SU-DHL-6 (cell line): ENCODE measurements at regions not wholly inside any gene's neighbourhood (a gene's known extent, or its start where the extent isn't known, plus 50 kb on each side); places are given as distances from the start of the nearest gene placed in this dataset.
A peak's percentile ranks its signal among the peaks of the same experiment; 100 is the strongest.
"Not testable (repeated sequence)": the region's sequence is repeated elsewhere in the genome, so short reads cannot be mapped to it uniquely, and the experiment has no call there.

Source experiments
- H2AFZ ChIP-seq: fragments of 200-600 bp; sonication (generic); 2 replicates; pipeline ENCODE4 v1.6.1; 2014; ENCODE audit warnings: low read depth, mild to moderate bottlenecking, moderate library complexity, mixed read lengths, antibody characterized with exemption, low read length; ENCODE audit not compliant: severe bottlenecking
- H3F3A ChIP-seq: fragments of 200-600 bp; shearing (Covaris generic); 2 replicates; pipeline ENCODE4 v1.6.0; 2016; ENCODE audit warnings: antibody characterized with exemption, mild to moderate bottlenecking; ENCODE audit not compliant: insufficient read depth
- H3K27ac ChIP-seq: fragments of 200-600 bp; sonication (generic); 2 replicates; pipeline ENCODE4 v1.5.1; 2016; ENCODE audit warnings: low read depth, mild to moderate bottlenecking, low read length, moderate library complexity, mixed read lengths
- H3K27me3 ChIP-seq: fragments of 200-600 bp; sonication (generic), shearing (Covaris generic); 2 replicates; pipeline ENCODE4 v1.6.0; 2014; ENCODE audit warnings: mild to moderate bottlenecking, low read length
- H3K36me3 ChIP-seq: fragments of 200-600 bp; sonication (generic); 2 replicates; pipeline ENCODE4 v1.6.1; 2014; ENCODE audit warnings: mild to moderate bottlenecking, low read length, mixed read lengths
- H3K4me2 ChIP-seq: fragments of 300-600, 200-600 bp; shearing (Covaris generic), sonication (generic); 2 replicates; pipeline ENCODE4 v1.6.0; 2014; ENCODE audit warnings: low read length, low read depth, mild to moderate bottlenecking; ENCODE audit not compliant: poor library complexity, severe bottlenecking
- H3K4me3 ChIP-seq: fragments of 200-600 bp; sonication (generic); 2 replicates; pipeline ENCODE4 v1.5.1; 2014; ENCODE audit warnings: antibody characterized with exemption, low read length, mild to moderate bottlenecking, mixed read lengths; ENCODE audit not compliant: insufficient read depth, poor library complexity, severe bottlenecking
- H3K79me2 ChIP-seq: fragments of 200-600 bp; sonication (generic); 2 replicates; pipeline ENCODE4 v1.6.1; 2014; ENCODE audit warnings: mild to moderate bottlenecking, low read length, moderate library complexity; ENCODE audit not compliant: insufficient read depth
- H3K9ac ChIP-seq: fragments of 200-600 bp; sonication (generic); 2 replicates; pipeline ENCODE4 v1.7.0; 2014; ENCODE audit warnings: mild to moderate bottlenecking, low read length
- H3K9me2 ChIP-seq: fragments of 200-600 bp; sonication (generic); replicated peaks from 2 replicates; pipeline ENCODE4 v1.6.1; 2014; ENCODE audit warnings: low read length; ENCODE audit not compliant: insufficient read depth
- H3K9me3 ChIP-seq: fragments of 200-600 bp; sonication (generic); 2 replicates; pipeline ENCODE4 v1.6.1; 2014; ENCODE audit warnings: low read length, mixed read lengths; ENCODE audit not compliant: insufficient read depth
- H4K20me1 ChIP-seq: fragments of 200-600 bp; sonication (generic); 2 replicates; pipeline ENCODE4 v1.6.1; 2014; ENCODE audit warnings: low read depth, mild to moderate bottlenecking, antibody characterized with exemption, low read length, moderate library complexity, mixed read lengths
- EZH2phosphoT487 ChIP-seq: fragments of 200-600 bp; sonication (generic), shearing (Covaris generic); conservative IDR thresholded peaks from 2 replicates; pipeline ENCODE4 v1.6.1; 2018; ENCODE audit warnings: mild to moderate bottlenecking, antibody characterized with exemption, low read length, moderate library complexity, mixed read lengths
- TF ChIP-seq, protein P1 (sequence below): fragments of 200-600 bp; sonication (generic); IDR thresholded peaks from one replicate; pipeline ENCODE4 v1.5.1; 2017; ENCODE audit warnings: antibody characterized with exemption, mild to moderate bottlenecking, low read length, moderate library complexity; ENCODE audit not compliant: insufficient read depth, poor library complexity, severe bottlenecking

DNA sequence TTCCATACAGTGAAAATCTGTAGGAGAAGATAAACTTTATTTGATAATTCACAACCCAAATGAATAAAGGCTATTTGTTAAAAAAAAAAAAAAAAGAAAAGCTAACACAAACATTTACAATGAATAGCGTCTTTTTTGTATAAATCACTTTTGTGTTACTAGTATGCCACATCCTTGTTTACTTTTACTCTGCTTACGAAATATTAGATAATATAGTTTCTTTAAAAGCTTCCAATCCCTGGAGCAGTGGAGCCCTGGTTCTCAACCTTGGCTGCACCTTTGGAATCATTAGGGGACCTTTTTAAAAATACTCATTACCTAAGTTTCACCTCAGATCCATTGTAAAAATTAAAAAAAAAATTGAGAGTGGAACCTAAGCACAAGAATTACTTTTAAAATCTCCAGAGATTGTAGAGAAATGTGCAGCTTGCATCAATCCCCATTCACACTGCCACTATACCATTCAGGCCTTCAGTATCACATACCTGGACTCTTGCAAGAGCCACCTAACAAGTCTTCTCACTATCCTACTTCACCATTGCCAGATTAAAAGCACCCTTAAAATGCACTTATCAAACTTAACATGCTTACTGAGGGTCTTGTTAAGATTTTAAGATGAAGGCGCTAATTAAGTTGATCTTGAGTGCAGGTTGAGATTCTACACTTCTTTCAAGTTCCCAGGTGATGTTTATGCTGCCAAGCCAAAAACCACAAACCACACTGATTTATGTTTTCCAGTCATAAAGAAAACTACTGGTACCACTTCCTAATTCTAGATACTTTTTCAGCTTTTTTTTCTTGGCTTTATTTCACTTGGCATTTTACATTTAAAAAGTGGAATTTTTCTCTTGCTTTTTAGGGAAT is 59.7 kb upstream of the ZC3H15 start:
- Histone ChIP-seq H3K9me2 (no peaks in the 10 kb centered on the region), H3K9me3 (no peaks in the 10 kb centered on the region), H3K4me3 (no peak overlapping the region), H4K20me1 (no peaks in the 10 kb centered on the region), H2AFZ (no peak overlapping the region), H3K27ac (peak overlapping the region; percentile 32), H3F3A (no peaks in the 10 kb centered on the region), H3K79me2 (no peaks in the 10 kb centered on the region), H3K36me3 (no peaks in the 10 kb centered on the region), H3K9ac (no peak overlapping the region), H3K4me2 (peak overlapping the region; percentile 43), H3K27me3 (no peaks in the 10 kb centered on the region)
- no peak for TF ChIP-seq EZH2phosphoT487
- TF ChIP-seq, protein P1, sequence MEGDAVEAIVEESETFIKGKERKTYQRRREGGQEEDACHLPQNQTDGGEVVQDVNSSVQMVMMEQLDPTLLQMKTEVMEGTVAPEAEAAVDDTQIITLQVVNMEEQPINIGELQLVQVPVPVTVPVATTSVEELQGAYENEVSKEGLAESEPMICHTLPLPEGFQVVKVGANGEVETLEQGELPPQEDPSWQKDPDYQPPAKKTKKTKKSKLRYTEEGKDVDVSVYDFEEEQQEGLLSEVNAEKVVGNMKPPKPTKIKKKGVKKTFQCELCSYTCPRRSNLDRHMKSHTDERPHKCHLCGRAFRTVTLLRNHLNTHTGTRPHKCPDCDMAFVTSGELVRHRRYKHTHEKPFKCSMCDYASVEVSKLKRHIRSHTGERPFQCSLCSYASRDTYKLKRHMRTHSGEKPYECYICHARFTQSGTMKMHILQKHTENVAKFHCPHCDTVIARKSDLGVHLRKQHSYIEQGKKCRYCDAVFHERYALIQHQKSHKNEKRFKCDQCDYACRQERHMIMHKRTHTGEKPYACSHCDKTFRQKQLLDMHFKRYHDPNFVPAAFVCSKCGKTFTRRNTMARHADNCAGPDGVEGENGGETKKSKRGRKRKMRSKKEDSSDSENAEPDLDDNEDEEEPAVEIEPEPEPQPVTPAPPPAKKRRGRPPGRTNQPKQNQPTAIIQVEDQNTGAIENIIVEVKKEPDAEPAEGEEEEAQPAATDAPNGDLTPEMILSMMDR: no peak

GRCh38 chr2:186427017-186427350 is 59.1 kb upstream of the ZC3H15 start:
- not testable (repeated sequence) for H3K9me2 ChIP-seq, H3K4me3 ChIP-seq, H3K9me3 ChIP-seq, H3K36me3 ChIP-seq, H3K79me2 ChIP-seq, H3K27me3 ChIP-seq, H4K20me1 ChIP-seq, H3F3A ChIP-seq, H3K9ac ChIP-seq, H2AFZ ChIP-seq
- peak overlapping the region; percentile 43 for H3K4me2 ChIP-seq
- peak overlapping the region; percentile 32; the same call in 1 of the 2 replicates for H3K27ac ChIP-seq

- H3K36me3 ChIP-seq: no peaks in the 10 kb centered on the region
- no peaks in the 10 kb centered on the region for H4K20me1 ChIP-seq
- no peak for TF ChIP-seq EZH2phosphoT487
- TF ChIP-seq, protein P1: no peak
- H3K4me3 ChIP-seq: no peak overlapping the region
- no peak overlapping the region for H3K9ac ChIP-seq
- H3K4me2 ChIP-seq: no peak overlapping the region
- H3F3A ChIP-seq: no peaks in the 10 kb centered on the region
- no peaks in the 10 kb centered on the region for H3K9me2 ChIP-seq
- H3K79me2 ChIP-seq: no peaks in the 10 kb centered on the region
- no peak overlapping the region for H2AFZ ChIP-seq
- H3K27me3 ChIP-seq: no peaks in the 10 kb centered on the region
- no peaks in the 10 kb centered on the region for H3K9me3 ChIP-seq
- no peak overlapping the region for H3K27ac ChIP-seq
Observed at GRCh38 chr2:186427970-186428369, 58.1 kb upstream of the ZC3H15 start.

GRCh38 chr2:186429104-186429503 is 57.0 kb upstream of the ZC3H15 start:
- no peak overlapping the region for H3K4me3 ChIP-seq
- no peak overlapping the region for H2AFZ ChIP-seq
- H4K20me1 ChIP-seq: no peaks in the 10 kb centered on the region
- H3K4me2 ChIP-seq: no peak overlapping the region
- no peaks in the 10 kb centered on the region for H3F3A ChIP-seq
- TF ChIP-seq, protein P1: no peak
- TF ChIP-seq EZH2phosphoT487: no peak
- no peaks in the 10 kb centered on the region for H3K36me3 ChIP-seq
- no peaks in the 10 kb centered on the region for H3K79me2 ChIP-seq
- H3K27me3 ChIP-seq: no peaks in the 10 kb centered on the region
- H3K27ac ChIP-seq: no peak overlapping the region
- no peak overlapping the region for H3K9ac ChIP-seq
- H3K9me3 ChIP-seq: no peaks in the 10 kb centered on the region
- H3K9me2 ChIP-seq: no peaks in the 10 kb centered on the region
